Smooth muscle cell of the brain vasculature (primary cell): ENCODE measurements at regions not wholly inside any gene's neighbourhood (a gene's known extent, or its start where the extent isn't known, plus 50 kb on each side); places are given as distances from the start of the nearest gene placed in this dataset.
A peak's percentile ranks its signal among the peaks of the same experiment; 100 is the strongest.
"Not testable (repeated sequence)": the region's sequence is repeated elsewhere in the genome, so short reads cannot be mapped to it uniquely, and the experiment has no call there.

Experiments
- DNase-seq: peaks from one replicate; pipeline ENCODE4 v3.0.0-alpha.2; 2012; ENCODE audit warnings: low read depth, low spot score

DNA sequence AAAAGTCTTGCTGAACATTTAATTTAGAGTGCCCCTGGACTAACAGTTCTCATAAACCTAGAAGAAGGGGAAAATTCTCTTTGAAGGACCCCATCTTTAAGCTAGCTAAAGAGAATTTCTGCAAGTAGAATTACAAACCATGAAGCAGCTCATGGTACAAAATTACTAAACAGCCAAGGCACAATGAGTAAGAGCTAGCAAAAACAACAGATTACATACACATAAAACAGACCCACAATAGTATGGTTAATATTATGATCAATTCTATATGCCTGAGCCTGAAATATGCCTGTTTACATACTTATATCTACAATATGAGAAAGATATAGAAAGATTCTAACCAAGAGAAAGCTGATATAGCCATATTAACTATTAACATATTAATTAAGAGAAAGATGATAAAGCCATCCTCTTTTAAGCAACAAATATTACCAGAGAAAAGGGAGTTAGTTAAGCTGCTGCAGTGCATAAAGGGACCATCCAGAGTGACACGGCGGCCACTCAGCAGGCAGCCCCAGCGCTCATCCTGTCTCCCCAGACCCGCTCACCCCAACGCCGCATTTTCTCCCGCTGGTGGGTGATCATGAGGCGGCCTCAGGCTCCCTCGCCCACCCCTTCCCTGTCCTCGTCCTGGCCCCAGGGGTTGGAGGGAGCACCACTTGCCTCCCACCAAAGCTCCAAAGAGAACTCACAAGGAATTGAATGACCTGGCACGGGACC lies 98.4 kb upstream of the CARMIL1 start:
- DNase-seq, result no peak

DNA sequence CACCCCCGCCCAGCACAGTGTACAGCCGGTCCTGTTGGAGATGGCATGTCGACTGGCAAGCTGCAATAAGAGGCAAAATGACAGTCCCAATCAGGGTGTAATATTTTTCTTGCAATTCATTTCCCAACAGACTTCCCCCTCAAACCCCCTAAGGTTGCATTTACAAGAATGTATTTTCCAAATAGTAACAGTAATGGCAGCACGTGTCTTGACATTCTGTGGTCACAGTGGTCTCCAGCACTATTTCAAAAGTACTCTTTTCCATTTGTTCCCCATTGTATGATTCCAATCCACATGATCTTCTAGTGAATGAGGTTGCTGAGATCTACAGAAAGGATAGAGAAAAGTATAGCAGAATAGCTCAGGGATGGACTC lies 97.8 kb upstream of the CARMIL1 start:
- no peak for DNase-seq

DNA sequence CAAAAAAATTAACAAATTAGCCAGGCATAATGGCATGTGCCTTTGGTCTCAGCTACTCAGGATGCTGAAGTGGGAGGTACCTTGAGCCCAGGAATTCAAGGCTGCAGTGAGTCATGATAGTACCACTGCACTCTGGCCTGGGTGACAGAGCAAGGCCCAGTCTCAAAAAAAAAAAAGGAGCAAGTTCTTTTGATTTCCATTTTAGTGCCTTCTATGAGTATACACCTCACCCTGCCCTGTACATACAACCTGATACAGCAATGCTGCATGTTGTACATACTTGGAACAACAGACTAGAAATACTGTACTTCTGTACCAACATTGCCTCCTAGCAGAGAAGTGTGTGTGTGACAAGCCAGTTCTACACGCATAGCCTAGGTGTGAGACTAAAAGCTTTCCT lies 97.3 kb upstream of the CARMIL1 start:
- DNase-seq, result no peak

DNA sequence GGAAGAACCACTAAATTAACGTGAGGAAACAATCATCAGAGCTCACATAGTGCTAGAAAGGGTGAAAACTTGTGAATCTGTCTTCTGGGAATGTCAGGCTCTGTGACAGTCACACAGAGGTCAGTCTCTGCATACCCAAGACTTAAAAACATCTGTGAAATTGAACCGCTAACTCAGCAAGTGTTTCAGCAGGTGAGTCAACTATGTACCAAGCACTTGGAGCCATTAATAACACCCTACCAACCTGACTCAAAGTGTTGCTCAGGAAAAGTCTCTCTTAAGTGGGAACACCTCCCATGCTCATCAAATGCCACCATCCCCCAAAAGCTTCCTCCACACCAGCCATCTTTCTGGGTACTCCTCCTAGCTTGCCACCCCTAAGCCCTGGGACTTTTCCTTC lies 92.3 kb upstream of the CARMIL1 start:
- no peak for DNase-seq

DNA sequence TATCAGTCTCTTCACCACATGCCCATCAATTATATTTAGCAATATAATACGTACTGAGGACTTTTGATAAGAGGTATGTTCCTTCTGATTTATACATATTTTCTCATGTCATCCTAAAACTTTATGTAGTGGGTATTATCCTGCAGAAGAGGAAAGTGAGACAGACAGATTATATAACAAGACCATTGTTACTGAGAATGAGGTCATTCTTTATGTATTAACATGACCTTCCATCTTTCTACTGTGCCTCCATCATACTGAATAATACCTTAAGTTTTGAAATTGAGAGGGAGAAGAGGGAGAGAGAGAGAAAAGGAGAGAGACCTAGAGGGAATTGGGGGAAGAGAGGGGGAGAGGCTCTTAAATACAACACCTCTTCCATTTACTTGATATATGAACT lies 90.9 kb upstream of the CARMIL1 start:
- DNase-seq, result no peak

DNA sequence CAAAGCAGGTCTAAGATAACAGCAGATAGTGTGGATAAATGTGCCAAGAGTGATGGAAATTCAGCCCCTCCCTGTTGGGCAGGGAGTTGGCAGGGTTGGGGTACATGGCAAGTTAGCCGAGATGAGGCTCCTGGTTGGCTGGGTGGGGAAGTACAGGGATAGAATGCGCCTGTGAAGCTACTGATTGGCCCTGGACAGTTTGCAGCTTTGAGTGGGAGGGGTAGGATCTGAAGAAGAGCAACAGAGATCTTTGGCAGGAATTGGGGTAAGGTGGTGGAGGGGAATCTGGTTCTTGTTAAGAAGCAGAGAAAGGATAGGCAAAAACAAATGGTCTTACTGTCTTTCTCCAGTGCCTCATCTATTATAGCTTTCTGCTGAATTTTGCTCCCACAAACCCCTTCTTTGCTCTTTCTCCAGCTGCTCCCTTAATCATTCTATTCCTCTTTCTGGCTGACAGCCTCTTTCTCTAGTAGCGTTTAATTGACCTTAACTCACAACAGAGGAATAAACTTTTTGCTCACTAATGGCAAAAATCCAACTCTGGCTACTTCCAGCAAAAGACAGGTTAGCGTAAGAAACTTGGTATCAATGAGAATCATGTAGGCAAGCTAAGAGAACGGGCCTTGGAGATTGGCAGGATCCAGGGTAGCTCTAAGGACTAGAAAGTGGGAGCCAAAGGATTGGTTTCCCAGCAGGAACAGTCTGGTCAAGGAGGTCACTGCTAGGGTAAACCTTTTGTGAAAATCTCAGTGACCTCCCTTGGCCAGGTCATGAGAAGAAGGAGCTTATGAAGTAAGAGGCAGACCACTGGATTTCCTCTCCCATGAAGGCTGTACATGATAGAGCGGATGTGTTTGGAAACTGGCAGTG lies 86.3 kb upstream of the CARMIL1 start:
- DNase-seq, result peak; percentile 89

DNA sequence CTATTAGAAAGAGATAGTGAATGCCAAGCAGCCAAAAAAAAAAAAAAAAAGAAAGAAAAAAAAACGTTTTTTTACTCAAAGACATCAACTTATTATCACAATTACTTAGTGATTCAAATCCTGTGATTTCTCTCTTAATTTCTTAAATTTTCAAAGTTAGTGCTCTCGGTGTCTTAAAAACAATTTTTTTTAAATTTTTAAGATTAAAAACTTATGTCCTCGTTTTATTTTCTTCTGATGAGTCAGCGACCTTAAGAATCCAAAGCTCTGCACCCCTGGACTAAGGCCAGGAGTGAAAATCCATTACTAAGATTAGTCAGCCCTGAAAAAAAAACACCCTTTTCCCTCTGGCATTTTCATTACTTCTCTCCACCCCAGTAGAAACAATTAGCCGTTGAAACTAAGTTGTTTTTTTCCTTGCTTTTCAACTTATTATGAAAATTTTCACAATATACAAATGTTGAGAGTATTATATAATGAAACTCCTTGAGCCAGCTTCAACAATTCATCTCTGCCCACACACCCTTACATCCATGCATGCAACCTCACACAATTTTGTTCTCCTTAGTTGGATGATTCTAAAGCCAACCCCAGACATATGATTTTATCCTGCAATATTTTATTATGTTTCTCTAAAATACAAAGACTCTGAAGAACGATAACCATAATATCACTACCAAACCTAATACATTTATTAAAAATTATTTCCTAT lies 85.6 kb upstream of the CARMIL1 start:
- peak; percentile 85 for DNase-seq

DNA sequence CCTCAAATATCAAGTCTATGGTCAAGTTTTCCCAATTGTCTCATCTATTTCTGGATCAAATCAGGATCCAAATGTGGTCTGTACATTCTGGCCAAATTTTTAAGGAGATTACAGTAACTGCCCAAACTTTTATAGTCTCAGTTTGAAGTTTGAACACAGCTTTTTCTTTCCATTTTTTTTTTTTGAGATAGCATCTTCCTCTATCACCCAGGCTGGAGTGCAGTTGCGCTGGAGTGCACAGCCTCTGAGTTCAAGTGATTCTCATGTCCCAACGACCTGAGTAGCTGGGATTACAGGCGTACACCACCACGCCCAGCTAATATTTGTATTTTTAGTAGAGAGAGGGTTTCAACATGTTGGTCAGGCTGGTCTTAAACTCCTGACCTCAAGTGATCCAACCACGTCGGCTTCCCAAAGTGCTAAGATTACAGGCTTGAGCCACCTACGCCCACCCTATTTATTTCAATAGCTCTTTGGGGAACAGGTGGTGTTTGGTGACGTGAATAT lies 84.9 kb upstream of the CARMIL1 start:
- no peak for DNase-seq

DNA sequence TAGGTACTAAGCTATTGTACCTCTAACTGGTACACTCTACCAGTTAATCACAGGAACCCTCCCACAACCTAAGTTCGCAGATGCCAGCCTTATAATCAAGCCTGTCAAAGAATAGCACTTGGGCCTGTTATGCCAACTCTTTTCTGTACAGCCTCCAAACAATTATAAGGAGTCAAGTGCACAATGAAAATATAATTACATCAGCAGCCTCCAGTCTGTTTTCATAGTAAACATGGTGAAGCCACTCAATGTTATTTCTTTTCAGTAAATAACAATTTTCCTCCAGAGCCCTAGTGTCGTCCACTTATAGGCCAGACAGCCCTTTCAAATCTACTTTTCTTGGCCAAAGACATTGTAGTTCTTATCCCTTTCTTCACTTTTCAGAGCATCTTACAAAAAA lies 82.7 kb upstream of the CARMIL1 start:
- no peak for DNase-seq

DNA sequence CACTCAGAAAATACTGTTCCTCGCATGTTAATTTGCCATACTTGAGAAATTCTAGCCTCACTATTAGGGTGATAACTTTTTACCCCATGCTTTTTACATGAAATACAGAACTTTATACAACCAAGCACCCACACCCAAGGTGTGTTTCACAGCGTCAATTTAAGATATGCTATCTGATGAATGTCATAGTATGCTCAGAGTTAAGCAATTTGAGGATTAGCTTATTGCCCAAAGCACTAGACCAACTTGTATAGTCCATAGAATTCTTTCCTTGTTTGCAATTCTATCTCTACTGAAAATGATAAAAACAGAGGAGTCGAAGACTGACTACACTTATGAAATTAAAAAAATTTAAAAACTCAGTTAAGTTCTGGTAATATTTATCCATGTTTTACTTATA lies 82.1 kb upstream of the CARMIL1 start:
- DNase-seq, result no peak

DNA sequence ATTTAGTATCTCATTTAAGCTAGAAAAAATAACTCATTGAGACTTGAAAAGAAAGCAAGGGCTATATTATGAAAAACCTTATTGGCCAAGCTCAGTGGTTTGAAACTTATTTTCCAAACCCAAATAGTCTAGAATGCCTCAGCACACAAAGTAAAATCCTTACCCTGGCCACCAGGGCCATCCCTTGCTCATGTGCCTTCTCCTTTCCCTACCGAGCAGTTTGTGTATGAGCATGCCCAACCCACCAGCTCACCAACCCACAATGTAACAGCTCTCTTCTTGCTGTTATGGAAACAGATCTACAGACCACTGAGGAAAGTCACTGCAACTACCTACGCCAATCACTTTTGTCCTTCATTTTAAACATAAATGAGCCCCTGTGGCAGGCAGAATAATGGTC lies 79.6 kb upstream of the CARMIL1 start:
- DNase-seq, result no peak

DNA sequence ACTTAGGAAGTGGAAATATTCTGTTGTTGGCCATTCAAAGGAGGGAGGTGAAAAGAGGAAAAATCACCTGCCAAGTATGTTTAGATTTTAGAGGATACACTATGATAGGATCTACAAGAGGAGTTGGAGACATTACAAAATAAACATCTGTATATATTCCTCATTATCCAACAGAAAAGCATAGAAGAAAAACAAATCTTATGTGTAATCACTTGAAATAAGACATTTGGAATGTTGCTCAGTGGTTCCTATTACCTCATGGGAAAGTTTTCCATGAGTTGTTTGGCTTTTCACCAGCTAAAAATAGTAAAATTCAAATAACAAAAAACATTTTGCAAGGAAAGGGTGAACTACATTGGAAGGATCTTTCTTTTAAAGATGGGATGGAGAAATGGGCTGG lies 76.7 kb upstream of the CARMIL1 start:
- no peak for DNase-seq

DNA sequence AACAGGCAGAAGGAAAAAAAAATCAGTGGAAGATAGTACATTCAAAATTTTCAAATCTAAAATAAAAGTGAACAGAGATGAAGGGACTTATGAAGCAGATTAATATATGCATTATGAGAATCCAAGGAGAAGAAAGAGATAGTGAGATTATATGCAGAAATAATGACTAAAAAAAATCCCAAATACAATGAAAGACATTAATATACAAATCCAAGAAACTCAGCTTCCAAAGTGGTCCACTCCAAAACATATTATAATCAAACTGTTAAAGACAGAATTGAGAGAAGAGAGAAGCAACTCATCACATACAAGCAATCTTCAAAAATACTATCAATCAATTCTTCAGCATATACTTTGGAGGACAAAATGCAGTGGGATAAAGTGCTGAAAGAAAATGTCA lies 73.5 kb upstream of the CARMIL1 start:
- no peak for DNase-seq

DNA sequence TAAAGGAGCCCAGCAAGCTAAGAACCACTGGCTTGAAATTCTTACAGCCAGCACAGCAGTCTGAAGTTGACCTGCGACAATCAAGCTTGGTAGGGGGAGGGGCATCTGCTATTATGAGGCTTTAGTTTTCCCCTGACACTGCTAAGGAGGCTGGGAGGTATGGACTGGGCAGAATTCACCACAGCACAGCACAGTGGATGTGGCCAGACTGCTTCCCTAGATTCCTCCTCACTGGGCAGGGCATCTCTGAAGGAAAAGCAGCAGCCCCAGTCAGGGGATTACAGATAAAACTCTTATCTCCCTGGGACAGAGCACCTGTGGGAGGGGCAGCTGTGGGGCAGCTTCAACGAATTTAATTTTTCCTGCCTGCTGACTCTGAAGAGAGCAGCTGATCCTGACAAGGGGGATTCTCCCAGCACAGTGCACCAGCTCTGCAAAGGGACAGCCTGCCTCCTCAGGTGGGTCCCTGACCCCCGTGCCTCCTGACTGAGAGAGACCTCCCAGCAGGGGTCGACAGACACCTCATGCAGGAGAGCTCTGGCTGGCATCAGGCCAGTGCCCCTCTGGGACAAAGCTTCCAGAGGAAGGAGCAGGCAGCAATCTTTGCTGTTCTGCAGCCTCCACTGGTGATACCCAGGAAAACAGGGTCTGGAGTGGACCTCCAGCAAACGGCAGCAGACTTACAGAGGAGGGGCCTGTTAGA lies 71.6 kb upstream of the CARMIL1 start:
- not testable (repeated sequence) for DNase-seq

DNA sequence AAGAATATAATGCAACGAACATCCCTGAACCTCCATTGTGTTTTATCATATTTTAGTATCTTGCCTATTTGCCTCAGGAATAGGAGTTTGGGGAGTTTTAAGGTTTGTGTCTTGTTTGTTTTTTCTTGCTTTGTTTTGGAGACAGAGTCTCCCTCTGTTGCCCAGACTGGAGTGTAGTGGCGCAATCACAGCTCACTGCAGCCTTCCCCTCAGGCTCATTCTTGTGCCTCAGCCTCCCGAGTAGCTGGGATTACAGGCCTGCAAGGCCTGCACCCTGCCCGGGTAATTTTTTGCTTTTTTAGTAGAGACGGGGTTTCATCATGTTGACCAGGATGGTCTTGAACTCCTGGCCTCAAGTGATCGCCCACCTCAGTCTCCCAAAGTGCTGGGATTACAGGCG lies 63.3 kb upstream of the CARMIL1 start:
- no peak for DNase-seq

DNA sequence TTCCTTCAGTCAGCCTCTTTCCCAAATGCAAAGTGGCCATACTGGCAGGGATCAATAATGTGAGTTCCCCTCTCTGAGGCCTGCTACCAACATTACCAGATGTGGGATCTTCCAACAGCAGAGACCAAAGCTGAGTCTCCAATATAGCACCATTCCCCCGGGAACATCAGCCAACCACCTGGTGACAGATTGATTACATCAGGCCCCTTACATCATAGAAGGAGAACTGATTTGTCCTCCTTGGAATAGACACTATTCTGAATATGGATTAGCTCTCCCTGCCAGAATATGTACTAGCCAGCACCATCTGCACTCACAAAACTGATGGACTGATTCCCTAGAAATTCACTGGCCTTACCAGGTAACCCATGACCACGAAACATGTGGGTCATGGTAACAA lies 61.9 kb upstream of the CARMIL1 start:
- DNase-seq, result no peak

DNA sequence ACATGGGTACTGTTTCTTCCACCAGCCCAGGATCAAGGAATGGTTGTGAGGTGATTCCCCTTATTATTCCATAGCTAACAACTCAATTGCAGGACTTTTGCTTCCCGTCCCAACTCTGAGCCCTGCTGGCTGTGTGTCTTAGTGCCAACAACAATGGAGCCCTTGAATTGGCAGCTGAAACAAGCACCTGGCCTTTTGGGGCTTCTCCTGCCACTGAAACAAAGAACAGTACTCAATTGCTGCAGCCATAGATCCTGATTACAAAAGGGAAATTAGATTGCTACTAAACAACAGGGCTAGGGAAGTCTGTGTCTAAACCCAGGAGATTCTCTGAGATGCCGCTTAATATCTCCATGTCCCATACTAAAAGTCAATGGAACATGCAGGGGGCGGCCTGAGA lies 61.3 kb upstream of the CARMIL1 start:
- DNase-seq, result no peak

DNA sequence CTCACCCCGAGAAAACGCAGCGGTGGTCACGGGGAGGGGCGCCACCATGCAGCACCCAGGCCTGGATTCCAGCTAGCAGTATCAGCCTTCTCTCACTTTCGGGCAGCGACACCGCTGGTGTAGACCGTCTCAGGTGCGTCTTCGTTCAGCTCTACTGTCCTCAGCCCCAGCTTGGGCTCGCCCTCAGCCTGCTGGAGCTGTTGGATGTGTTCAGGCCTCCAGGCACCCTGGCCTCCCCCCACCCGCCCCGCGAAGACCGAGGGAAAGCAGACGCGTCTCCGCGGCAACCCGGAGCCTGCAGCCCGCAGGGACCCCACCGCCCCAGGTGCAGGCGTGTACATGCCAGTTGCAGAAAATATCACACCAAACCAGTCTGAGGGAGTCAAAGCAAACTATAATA lies 60.8 kb upstream of the CARMIL1 start:
- DNase-seq, result no peak

DNA sequence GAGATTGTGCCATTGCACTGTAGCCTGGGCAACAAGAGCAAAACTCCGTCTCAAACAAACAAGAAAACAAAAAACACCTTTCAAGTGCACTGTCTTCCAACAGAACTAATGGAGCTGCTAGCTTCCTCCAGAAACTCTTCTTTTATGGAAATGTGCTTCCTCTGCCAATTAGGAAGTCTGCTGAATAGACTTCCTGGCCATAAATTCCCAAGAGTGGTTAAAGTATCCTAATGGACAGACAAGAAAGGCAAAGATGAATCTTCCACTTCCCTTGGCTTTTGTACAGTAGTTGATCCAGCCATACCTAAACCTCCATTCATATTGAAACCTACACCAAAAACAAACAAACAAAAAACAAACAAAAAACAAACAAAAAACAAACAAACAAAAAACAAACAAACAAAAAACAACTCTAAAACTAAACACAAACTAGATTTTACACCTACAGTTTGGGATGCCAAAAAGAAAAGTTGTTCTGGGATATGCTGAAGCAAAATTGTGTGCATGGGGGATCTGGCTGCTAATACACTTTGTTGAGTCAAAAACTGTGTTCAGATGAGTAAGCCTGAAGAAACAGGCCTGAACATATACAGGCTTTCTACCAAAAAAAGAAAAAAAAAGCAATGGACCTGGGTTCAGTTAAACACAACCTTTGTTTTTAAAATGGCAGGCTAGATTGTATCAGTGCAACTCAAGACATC lies 59.8 kb upstream of the CARMIL1 start:
- DNase-seq, result no peak

DNA sequence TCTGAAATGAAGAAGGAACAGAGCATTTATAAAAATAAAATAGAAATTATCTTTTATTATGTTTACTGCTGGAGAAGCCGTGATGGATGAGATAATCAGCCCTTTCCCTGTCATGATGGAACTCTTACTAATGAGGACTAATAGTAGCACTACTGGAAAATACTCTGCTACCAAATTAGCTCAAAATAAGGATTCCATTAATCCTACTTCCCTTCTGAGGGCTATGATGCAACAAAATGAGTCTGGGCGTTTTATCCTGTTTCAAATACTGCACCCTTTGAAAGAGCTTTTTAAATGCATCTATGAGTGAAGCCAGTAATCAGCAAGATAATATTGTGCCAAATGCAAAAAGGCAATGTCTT lies 59.3 kb upstream of the CARMIL1 start:
- no peak for DNase-seq

DNA sequence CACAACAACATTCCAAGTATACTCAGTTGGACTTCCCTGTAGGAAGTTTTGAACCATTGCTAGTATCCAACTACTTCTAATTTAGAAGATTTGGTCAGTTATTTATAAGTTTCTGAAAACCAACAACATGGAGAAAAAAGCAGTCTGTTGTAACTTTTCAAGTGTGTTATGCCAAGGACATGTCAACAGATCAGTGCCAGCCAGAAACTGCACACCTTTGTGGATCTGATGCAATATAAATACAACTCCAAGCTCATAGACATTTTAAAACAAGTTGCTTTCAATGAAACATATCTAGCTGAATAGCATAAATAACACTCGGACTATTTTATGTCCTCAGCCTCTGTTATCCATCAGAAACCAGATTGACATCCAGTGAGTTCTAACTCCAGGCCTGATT lies 58.3 kb upstream of the CARMIL1 start:
- no peak for DNase-seq
